ENCODE measurements at regions not wholly inside any gene's neighbourhood (a gene's known extent, or its start where the extent isn't known, plus 50 kb on each side); places are given as distances from the start of the nearest gene placed in this dataset.

DNA sequence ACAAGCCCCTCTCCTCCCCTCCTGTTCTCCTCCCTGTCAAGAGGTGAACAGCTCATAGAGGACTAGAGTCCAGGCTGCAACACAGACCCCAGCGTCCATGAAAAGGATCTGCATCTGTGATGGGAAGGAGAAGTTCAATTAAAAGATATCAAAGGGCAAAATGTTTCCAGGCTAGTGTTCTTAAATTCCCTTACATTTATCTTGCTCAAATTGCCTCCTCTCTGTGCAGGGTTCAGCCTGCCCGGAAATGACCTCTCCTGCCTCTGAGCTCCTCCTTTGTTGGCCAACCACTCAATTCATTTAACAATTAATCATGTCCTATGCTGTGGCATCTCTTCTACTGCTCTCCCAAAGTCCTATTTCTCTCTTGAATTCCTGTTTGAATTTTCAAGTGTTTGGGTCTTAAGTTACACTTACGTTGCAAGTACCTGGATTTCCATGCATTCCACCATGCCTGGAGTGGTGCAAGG is 105.3 kb downstream of the TSN start:
- DNase-seq (ENCODE audit: low read depth) = no peak

DNA sequence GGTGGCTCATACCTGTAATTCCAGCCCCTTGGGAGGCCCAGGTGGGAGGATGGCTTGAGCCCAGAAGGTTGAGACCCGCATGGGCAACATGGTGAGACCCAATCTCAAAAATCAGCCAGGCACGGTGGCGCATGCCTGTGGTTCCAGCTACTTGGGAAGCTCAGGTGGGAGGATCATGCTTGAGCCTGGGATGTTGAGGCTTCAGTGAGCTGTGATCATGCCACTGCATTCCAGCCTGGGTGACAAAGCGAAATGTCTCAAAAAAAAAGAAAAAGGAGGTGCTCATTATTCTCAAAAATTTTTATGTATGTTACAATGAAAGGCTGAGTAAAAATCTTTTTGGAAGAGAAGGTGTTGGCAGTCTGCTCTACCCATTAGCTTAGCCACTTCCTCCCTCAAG is 106.8 kb downstream of the TSN start:
- DNase-seq (ENCODE audit: low read depth) = no peak

DNA sequence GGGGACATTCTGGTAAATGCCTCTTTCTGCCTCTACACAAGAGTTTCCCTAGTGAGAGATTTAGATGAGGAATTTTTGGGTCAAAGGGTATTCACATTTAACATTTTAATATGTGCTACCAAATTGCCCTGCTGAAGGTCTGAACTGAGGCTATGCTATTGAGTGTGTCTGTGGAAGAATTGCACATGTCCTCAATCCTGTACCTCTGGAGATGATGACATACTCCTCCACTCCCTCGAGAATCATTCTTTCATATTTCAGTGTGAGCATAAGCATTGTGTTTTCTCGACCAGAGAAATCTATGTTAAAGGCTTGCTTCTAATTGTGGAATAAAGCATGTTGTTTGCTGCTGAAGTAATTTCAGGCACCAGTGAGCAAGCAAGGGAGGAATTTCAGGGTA is 110.5 kb downstream of the TSN start:
- DNase-seq (ENCODE audit: low read depth) = no peak

DNA sequence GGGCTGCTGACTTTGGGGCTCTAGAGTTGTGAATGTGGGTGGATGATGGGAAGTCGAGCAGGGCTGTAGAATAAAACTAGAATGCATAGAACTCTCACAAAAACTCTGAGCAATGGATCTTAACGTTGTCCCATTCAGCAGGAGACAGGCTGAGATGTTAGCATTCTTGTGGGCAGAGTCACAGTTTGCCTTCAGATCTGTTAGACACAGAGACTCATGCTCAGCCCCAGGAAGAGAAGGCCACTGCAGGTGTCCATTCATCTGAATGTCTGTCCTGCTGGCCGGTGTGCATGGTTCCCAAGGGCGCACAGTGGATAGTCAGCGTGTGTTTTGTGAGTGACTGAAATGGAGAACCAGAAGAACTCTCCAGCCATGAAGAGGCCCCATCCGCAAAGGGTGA is 111.3 kb downstream of the TSN start:
- DNase-seq (ENCODE audit: low read depth) = no peak

DNA sequence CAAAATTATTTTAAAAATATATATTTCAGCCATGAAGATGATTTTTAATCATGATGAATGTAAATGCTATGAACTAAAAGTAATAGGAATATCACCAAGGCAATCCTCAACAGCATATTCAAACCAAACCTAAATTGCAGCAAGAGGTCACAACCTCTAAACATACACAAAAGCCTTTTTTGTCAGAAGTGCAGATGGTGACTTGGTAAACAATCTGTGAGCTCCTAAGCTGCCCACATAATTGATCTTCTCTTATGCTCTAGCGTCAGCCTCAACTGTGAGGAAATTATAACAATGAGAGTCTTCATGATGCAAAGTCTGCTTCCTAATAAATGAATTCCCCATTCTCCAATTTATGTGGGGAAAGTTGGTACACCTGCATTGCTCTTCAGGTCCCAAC is 113.2 kb downstream of the TSN start:
- DNase-seq (ENCODE audit: low read depth) = no peak

DNA sequence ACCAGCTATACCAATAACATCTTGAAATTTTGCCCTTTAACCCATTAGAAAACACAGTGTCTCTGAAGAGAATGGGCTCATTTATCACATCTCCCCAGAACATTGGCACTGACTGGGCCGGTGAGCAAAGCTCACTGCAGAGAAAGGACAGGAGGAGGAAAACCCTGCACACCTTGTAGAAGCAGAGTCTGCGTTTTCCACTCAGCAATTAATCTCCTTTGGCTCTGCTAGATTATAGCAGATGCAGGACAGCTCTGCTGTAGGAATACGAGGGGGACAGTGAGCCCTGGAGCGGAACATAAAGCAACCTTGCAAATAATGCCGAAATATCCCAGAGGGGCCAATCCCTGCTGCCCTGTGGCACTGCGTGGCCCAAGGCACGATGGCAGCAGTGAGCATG is 113.9 kb downstream of the TSN start:
- DNase-seq (ENCODE audit: low read depth) = no peak

DNA sequence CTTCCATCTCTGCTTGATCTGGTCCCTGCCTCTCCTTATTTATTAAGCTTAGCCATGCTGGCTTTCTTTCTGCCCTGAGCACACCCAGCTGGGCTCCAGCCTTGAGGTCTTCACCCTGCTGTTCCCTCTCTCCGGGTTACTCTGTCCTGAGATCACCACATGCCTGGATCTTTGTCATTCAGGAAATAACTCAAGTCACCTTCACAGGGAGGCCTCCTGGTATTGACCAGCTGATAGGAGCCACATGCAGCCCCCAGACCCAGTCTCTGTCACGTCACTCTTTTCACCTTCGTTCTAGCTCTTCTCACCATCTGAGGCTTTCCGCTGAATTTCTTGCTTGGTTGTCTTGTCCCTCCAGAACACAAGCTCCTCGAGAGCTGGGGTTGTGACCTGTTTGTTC is 114.4 kb downstream of the TSN start:
- no peak for DNase-seq (ENCODE audit: low read depth)

DNA sequence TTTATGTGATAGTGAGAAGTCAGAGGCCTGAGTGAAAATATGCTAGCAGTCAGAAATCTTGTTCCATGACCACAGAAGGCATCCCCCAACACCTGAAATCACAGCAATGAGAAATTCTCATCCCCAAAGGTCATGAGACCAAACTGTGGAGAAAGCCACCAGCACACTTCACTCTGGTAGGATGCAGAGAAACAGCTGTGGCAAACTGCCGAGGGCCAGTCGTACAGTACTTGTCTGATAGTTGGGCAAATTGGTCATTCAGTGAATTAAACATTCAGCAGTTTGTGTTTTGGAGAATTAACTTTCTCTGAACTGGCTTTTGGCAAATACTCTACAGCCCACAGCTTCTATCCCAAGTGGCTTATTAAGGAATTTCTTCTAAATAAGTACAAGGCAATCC is 117.2 kb downstream of the TSN start:
- DNase-seq (ENCODE audit: low read depth) = no peak

DNA sequence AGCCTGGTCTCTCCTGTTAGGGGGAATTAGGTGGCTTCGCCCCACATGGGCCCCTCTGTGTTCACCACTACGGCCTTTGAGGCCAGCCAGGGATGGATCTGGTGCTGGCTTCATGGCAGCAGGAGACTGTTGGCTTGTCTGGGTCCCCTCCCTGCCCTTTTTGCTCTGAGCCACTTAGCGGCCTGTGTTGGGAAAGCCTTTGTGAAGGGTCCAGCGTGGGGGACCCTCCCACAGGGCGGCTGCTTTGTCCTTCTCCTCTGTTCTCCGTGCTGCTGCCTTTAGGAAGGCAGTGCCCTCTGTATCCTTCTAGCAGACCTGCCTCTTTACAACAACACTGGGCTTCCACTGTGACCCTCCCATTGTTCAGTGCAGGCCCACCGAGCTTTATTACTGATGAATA is 118.4 kb downstream of the TSN start:
- no peak for DNase-seq (ENCODE audit: low read depth)

DNA sequence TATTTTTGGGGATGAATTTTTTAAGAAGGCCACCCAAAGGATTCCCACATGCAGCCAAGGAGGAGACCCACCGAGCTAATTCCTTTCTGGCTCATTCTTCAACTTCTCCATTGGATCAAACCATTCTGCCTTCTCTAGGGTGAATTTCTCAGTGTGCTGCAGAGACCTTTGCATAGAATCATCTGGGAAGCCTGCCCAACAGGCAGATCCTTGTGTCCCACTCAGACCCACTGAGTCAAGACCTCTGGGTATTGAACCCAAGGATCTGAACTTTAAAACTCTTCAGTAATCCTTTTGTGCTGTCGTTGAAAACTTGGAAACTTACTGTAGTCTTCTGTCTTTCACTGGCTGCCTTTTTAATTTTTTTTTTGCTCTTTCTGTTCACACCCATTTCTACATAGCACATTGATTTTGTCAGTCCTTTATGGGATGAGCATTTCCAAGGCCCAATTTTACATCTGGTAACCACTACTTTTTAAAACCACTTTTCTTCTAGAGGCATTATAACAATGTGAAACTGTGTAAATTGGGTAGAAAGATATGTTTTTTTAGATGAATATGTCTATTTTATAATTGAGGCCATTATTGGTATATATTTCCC is 120.2 kb downstream of the TSN start:
- no peak for DNase-seq (ENCODE audit: low read depth)

DNA sequence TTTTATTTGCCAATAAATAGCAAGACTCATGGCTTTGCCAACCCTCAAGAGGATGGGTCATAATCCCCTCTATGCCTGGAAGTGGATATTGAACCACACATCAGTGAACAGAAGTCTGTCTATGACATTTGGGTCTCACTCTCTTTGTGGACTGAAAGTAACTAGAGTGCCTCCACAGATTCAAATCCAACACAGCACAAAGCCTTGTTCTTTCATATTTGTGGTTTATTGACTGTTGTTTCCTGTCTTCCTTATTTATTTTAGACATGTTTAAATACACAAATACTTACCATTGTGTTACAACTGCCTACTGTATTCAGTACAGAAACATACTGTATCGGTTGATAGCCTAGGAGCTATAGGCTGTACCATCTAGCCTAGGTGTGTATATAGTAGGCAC is 121.9 kb downstream of the TSN start:
- DNase-seq (ENCODE audit: low read depth) = no peak

DNA sequence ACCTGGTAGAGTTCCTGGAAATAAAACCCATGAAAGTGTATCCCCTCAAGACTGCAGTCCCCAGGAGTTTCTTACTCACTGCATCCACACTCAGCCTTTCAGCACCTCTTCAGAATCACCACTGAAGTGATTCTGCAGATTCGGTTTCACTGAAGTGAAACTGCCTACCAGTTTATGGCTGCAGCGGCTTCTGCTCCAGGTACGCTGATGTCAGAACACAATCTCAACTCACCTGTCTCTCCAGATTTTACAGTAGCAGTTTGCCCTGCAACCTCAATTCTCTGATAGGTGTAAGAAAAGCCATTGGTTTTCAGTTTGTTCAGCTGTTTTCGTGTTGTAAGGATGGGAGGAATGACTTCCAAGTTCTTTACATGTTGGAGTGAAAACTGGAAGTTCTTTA is 124.8 kb downstream of the TSN start:
- DNase-seq (ENCODE audit: low read depth) = no peak

DNA sequence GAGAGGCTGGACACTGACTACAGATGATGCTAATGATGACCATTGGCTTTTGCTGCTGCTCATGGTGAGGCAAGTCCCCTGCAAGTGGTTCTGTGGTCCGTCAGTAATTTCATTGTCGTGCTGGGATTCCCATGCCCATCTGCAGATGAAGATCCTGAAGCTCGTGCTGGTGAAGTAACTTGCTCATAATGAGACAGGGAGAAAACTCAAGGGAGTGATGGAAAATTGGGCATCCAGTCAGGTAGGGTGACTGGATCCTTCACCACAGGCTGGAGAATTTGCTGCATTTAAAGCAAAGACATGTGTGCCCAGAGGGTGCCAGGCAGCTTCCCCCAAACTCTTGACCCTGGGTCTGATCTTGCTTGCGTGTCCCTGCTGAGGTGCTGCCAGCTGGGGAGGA is 125.6 kb downstream of the TSN start:
- DNase-seq (ENCODE audit: low read depth) = no peak

DNA sequence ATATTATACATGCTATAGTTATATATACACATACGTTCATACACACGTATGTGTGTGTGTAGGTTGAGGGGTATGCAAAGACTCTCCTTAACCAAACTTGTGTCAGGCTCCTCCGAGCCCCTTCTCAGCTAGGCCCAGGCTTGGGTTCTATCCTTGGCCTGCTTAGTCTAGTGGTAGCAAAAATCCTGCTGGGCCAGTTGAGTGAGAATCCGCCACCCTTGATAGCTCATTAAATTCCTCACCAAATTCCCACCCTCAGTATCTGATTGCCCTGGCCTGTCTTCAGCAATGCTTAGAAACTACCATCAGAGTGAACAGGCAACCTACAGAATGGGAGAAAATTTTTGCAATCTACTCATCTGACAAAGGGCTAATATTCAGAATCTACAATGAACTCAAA is 126.5 kb downstream of the TSN start:
- DNase-seq (ENCODE audit: low read depth) = no peak

DNA sequence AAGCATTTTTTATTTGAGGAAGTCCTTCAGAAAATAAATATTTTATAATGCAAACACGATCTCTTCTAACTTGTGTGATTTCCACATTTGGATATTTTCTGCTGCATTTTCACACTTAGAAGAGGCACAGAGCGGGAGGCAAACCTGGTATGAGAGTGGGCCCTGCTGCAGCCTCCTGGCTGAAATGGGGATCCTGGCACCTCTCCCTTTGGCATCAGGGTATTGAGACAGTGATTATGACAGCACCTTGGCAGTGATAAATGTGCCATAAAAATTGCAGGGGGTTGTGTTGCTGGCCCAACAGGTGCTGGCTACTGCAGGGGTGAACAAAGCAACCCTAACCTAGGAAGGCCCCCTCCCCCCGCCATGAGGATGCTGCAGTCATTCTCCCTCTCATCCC is 128.6 kb downstream of the TSN start:
- no peak for DNase-seq (ENCODE audit: low read depth)

DNA sequence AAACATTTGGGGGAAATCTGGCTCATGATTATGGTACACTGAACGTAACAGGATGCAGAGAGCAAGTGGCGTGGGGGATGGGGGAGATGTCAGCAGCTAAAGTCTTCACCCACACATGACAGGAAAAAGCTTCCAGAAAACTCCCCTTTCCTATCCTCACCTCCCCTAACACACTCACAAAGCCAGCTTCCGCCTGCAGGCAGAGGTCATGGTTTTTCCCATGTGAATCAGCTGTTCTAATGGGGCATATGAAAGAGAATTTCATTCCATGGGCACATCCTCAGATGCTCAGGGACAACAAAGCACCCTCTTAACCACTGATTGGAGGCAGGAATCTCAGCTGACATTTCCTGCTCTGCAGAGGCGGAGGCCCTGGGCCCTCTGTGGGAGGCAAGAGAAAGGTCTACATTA is 129.1 kb downstream of the TSN start:
- no peak for DNase-seq (ENCODE audit: low read depth)

DNA sequence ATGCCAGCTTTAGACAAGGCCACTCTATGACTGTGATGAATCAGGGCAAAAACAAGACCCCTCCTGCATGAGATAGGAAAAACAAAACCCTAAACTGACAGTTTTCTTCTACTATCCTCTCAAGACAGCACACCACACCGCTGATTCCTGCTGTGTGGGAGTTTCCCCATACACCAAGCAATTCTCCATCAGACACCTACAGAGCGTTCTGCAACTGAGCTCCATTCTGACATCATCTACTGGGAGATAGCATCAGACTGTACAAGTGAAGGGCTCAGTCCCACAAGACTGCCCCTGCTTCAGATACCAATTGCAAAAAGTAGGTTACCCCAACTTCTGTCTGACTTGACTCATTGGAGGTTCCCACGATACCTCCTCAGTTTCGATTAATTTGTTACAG is 130.6 kb downstream of the TSN start:
- no peak for DNase-seq (ENCODE audit: low read depth)

DNA sequence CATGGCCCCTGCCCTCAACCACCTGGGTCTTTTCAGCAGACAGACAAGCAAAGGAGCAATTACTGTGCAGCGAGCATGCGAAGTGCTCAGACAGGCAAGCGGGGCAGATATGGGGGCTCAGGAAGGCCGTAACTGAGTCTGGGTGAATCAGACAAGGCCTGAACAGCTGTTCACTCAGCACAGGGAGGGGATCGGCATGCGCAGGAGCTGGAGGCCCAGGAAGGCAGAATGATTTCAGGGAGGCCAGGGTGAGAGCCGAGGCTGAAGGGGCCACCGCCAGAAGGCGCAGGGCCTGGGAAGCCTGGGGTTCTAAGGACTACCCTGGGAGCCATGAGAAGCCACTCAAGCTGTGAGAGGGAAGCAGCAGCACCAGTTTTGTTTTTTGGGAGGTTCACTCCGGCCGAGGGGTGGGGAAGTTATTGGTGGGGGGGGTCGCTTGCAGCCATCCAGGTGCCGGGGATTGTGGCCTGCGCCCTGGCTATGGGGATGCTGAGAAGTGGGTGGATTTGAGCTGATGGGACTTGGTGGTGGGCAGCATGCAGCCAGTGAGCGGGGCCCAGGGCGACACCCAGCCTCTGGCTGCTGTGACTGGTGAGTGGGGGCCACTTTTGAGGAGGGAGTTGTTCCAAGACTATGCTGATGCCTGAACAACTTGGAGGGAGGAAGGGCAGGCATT is 132.2 kb downstream of the TSN start:
- DNase-seq (ENCODE audit: low read depth) = no peak

DNA sequence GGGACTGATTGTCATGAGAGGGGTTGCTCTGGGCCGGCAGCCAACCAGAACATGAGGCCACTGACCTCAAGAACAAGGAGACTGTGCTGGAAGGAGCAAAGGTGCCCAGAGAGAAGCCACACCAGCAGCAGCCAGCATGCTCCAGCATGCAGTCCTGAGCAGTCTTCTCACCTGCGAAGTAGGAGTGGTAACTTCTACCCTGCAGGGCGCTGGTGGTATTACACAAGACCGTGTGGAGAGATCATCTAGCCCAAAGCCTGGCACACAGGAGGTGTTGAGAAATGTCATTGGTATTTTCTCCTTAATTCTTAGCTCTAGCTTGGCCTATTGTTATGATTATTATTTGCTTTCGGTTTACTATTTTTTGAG is 132.7 kb downstream of the TSN start:
- no peak for DNase-seq (ENCODE audit: low read depth)

DNA sequence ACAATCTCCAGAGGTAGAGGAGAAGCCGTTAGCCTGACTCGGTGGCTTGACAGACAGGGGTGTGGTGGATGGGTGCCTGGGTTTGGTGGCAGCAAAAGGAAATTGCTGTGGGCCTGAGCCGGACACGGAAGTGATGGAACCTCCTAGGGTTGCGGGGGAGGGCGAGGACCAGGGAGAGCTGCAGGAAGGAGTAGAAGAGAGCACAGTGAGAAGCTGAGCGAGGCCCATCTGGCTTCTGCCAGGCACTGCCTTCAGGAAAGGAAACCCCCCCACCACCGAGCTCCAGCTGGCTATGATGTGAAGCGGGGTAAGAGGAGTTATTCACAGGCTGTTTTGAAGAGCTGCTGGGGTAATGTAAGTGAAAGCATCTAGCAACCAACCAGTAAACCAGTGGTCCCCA is 134.6 kb downstream of the TSN start:
- DNase-seq (ENCODE audit: low read depth) = no peak

DNA sequence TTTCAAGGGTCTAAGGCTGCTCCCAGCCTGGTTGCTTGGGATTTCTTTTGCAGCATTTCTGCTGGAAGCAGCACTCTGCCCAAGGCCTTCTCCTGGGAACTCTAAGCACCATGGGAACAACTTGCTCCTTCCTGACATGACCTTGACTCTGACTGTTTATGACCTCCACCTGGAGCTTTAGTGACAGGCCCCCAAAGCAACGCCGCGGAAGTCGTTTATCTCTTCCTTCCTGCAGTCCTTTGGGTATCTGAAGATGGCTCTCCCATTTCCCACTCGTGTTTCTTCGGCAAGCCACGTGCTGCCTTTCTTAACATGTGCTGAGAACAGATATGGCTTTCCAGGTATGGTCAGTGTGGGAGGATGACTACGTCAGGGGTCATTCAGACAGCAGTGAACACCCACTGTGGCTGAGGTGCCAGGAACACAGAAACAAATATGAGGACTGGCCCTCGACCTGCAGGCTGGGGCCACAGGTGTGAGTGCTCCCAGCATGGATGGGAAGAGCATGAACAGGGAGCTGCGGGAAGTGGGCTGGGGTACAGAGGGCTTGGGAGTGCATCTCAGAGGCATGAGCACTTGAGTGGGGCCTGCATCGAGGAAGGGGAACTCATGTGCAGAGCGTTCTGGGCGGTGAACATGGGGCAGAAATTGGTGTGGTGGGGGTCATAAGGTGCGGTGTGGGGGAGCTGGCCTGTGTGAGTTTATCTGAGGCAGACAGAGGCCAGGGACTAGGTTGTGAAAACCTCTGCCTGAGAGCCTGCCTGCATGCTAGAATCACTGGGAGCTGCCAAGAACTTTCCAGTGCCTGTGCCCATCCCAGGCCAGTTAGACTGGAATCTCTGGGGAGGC is 140.5 kb downstream of the TSN start:
- DNase-seq (ENCODE audit: low read depth) = no peak

DNA sequence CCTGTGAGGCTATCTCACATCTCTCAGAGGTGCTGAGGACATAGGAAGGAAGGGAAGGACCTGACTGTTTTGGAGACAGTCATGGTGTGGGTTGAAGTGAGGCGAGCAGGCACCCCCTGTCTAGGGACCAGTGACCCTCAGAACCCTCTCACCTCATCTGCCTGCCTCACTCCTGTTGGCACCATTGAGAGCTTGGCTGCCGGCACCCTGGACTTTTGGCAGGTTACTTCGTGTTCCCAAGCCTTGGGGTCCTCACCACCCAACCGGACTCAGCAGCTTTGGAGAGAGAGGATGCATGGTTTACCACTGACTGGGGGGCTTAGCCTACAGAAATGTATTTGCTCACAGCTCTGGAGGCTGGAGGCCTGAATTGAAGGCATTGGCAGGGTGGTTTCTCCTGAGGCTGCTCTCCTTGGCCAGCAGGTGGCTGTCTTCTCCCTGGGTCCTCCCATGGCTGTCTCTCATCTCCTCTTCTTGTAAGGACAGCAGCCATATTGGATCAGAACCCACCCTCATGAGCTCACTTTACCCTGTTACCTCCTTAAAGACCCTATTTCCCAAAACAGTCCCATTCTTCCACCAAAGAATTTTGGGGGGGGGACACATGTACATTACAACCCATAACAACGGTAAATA is 142.0 kb downstream of the TSN start:
- DNase-seq (ENCODE audit: low read depth) = no peak

DNA sequence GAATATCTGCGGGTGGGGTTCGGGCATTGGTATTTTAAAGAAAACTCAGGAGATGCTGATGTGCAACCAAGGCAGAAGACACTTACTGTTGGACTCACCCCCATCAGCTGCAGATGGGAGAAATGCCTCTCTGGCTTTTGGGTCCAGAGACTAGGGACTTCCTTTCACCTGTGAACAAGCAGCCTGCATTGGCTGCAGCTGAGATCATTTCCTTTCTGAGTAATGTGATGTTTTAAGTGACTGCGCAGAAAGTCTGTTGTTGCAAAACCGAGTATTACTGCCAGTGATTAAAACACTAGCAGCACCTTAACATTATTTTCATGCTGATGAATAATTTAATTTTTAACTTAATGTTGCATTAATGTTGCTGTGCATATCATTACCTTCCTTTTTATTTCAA is 143.0 kb downstream of the TSN start:
- no peak for DNase-seq (ENCODE audit: low read depth)

Measured in stimulated activated CD8-positive, alpha-beta memory T cell treated with anti-CD3 and anti-CD28 coated beads, Interleukin-4, amount 100 ng/mL, for 24 hours (primary cell).